H1 (cell line): ENCODE measurements at regions not wholly inside any gene's neighbourhood (a gene's known extent, or its start where the extent isn't known, plus 50 kb on each side); places are given as distances from the start of the nearest gene placed in this dataset.

Experiments
- CTCF ChIA-PET: fragments of 300-600 bp; sonication (Branson Sonifier 250); formaldehyde crosslinking; loops from one replicate; lab custom pipeline; 2021; ENCODE audit not compliant: partially characterized antibody; lab: Charles Lee
- POLR2A ChIA-PET: fragments of 300-600 bp; sonication (Branson Sonifier 250); formaldehyde crosslinking; loops from one replicate; lab custom pipeline; 2021; ENCODE audit warnings: inconsistent platforms; ENCODE audit not compliant: partially characterized antibody; lab: Charles Lee
- DNase-seq, 2 experiments: peaks; one replicate each; pipeline versions ENCODE4 v3.0.0 to v3.0.0-alpha.2; 2010 to 2022; ENCODE audit warnings: low spot score in 2 of 2, low read depth in 1 of 2, mixed read lengths in 1 of 2
- FAIRE-seq: peaks from 2 replicates; lab custom pipeline; 2011; peaks lifted over from hg19 to GRCh38; lab: Jason Lieb, UNC
- H2AFZ ChIP-seq: 2 replicates; pipeline ENCODE4 v1.8.1; 2012; ENCODE audit warnings: low read length, inconsistent platforms
- H2AK5ac ChIP-seq: 2 replicates; pipeline ENCODE4 v1.6.1; 2013; ENCODE audit warnings: low read depth, low read length
- H2BK120ac ChIP-seq: replicated peaks from 2 replicates; pipeline ENCODE3; 2013; ENCODE audit warnings: low read depth, low read length, inconsistent platforms
- H2BK12ac ChIP-seq: 2 replicates; pipeline ENCODE4 v1.6.1; 2013; ENCODE audit warnings: low read depth, low read length
- H2BK15ac ChIP-seq: 2 replicates; pipeline ENCODE4 v1.6.1; 2013; ENCODE audit warnings: low read length
- H2BK20ac ChIP-seq: 2 replicates; pipeline ENCODE4 v1.6.1; 2013; ENCODE audit warnings: low read length
- H2BK5ac ChIP-seq: 2 replicates; pipeline ENCODE4 v1.6.1; 2013; ENCODE audit warnings: low read depth, low read length
- H3K14ac ChIP-seq: 2 replicates; pipeline ENCODE4 v1.6.1; 2013; ENCODE audit warnings: inconsistent platforms; ENCODE audit not compliant: insufficient read length
- H3K18ac ChIP-seq: 2 replicates; pipeline ENCODE4 v1.6.1; 2013; ENCODE audit warnings: low read length; ENCODE audit errors: extremely low read depth
- H3K23ac ChIP-seq: 2 replicates; pipeline ENCODE4 v1.6.1; 2013; ENCODE audit warnings: inconsistent platforms; ENCODE audit not compliant: insufficient read length
- H3K23me2 ChIP-seq: 2 replicates; pipeline ENCODE4 v1.6.1; 2013; ENCODE audit warnings: low read depth, low read length
- H3K27ac ChIP-seq: 2 replicates; pipeline ENCODE4 v1.6.1; 2011; ENCODE audit warnings: low read depth, low read length, inconsistent platforms
- H3K27me3 ChIP-seq, 4 experiments: replicated peaks in 1 of 4; 1 replicate in 1 of 4; 2 replicates in 3 of 4; pipeline versions ENCODE4 v1.6.1 to v1.8.1; 2011 to 2013; ENCODE audit warnings: low read length in 3 of 4, mild to moderate bottlenecking in 3 of 4, inconsistent platforms in 2 of 4, mixed read lengths in 2 of 4, moderate library complexity in 1 of 4; ENCODE audit not compliant: control insufficient read depth in 3 of 4, insufficient read depth in 3 of 4; ENCODE audit errors: extremely low read depth in 1 of 4
- H3K36me3 ChIP-seq, 4 experiments: 2 replicates each; pipeline versions ENCODE4 v1.6.1 to v1.8.1; 2011 to 2013; ENCODE audit warnings: mild to moderate bottlenecking in 4 of 4, low read length in 3 of 4, moderate library complexity in 2 of 4, control low read depth in 1 of 4, inconsistent platforms in 1 of 4; ENCODE audit not compliant: insufficient read depth in 4 of 4, control insufficient read depth in 2 of 4
- H3K4ac ChIP-seq: replicated peaks from 2 replicates; pipeline ENCODE3; 2013; ENCODE audit warnings: low read length, low read depth, mixed read lengths, inconsistent platforms; ENCODE audit not compliant: insufficient read length
- H3K4me1 ChIP-seq, 4 experiments: replicated peaks in 1 of 4; 1 replicate in 1 of 4; 2 replicates in 3 of 4; pipeline versions ENCODE4 v1.6.1 to v1.8.1; 2011 to 2013; ENCODE audit warnings: low read length in 3 of 4, inconsistent platforms in 2 of 4, mixed read lengths in 1 of 4; ENCODE audit not compliant: insufficient read depth in 4 of 4, control insufficient read depth in 3 of 4
- H3K4me2 ChIP-seq, 2 experiments: 2 replicates each; pipeline versions ENCODE4 v1.6.1 to v1.8.1; 2011 to 2013; ENCODE audit warnings: low read depth in 2 of 2, low read length in 2 of 2, control low read depth in 1 of 2, inconsistent platforms in 1 of 2, mild to moderate bottlenecking in 1 of 2; ENCODE audit not compliant: insufficient read depth in 1 of 2
- H3K4me3 ChIP-seq, 4 experiments: fragments of 200-600, 300-600 bp in 1 of 4; sonication (generic), shearing (Covaris generic), sonication (Bioruptor Twin) in 1 of 4; 2 replicates each; pipeline versions ENCODE4 v1.5.1 to v1.8.1; 2011 to 2016; ENCODE audit warnings: low read length in 4 of 4, low read depth in 3 of 4, control low read depth in 2 of 4, inconsistent platforms in 2 of 4, mild to moderate bottlenecking in 2 of 4, mixed read lengths in 1 of 4, moderate library complexity in 1 of 4; ENCODE audit not compliant: insufficient read depth in 2 of 4; ENCODE audit errors: extremely low read depth in 1 of 4
- H3K56ac ChIP-seq: replicated peaks from 2 replicates; pipeline ENCODE3; 2013; ENCODE audit warnings: low read depth, mild to moderate bottlenecking, mixed read lengths, low read length, inconsistent platforms; ENCODE audit not compliant: insufficient read length
- H3K79me1 ChIP-seq: 2 replicates; pipeline ENCODE4 v1.6.1; 2013; ENCODE audit warnings: low read depth, low read length, control low read depth
- H3K79me2 ChIP-seq, 2 experiments: 2 replicates each; pipeline versions ENCODE4 v1.6.1 to v1.8.1; 2012 to 2013; ENCODE audit warnings: low read length in 2 of 2, mild to moderate bottlenecking in 2 of 2, inconsistent platforms in 1 of 2; ENCODE audit not compliant: insufficient read depth in 2 of 2, control insufficient read depth in 1 of 2
- H3K9ac ChIP-seq, 4 experiments: replicated peaks in 1 of 4; 1 replicate in 1 of 4; 2 replicates in 3 of 4; pipeline versions ENCODE4 v1.6.1 to v1.8.1; 2011 to 2013; ENCODE audit warnings: low read depth in 3 of 4, low read length in 3 of 4, control low read depth in 2 of 4, mild to moderate bottlenecking in 2 of 4, moderate library complexity in 2 of 4, inconsistent platforms in 1 of 4; ENCODE audit errors: extremely low read depth in 1 of 4
- H3K9me3 ChIP-seq, 2 experiments: 2 replicates each; pipeline versions ENCODE4 v1.6.1 to v1.8.1; 2012 to 2013; ENCODE audit warnings: mild to moderate bottlenecking in 2 of 2, moderate library complexity in 2 of 2, control low read depth in 1 of 2, inconsistent platforms in 1 of 2, low read depth in 1 of 2, low read length in 1 of 2, mixed read lengths in 1 of 2; ENCODE audit not compliant: insufficient read depth in 2 of 2
- H4K20me1 ChIP-seq, 2 experiments: replicated peaks in 1 of 2; 2 replicates each; pipeline versions ENCODE3 to v1.8.1; 2011 to 2013; ENCODE audit warnings: inconsistent platforms in 2 of 2, low read length in 2 of 2, mild to moderate bottlenecking in 1 of 2; ENCODE audit not compliant: insufficient read depth in 2 of 2, control insufficient read depth in 1 of 2
- H4K5ac ChIP-seq: 2 replicates; pipeline ENCODE4 v1.6.1; 2013; ENCODE audit warnings: low read length, low read depth, mixed read lengths, inconsistent platforms; ENCODE audit not compliant: insufficient read length
- H4K8ac ChIP-seq: 2 replicates; pipeline ENCODE4 v1.8.0; 2013; ENCODE audit warnings: mild to moderate bottlenecking, moderate library complexity, low read length, inconsistent platforms; ENCODE audit not compliant: insufficient read depth; ENCODE audit errors: extremely low read depth
- H4K91ac ChIP-seq: replicated peaks from 2 replicates; pipeline ENCODE3; 2013; ENCODE audit warnings: low read length, mixed read lengths, inconsistent platforms; ENCODE audit not compliant: insufficient read length
- BCL11A ChIP-seq, 2 experiments: IDR thresholded peaks; one replicate each; pipeline ENCODE4 v1.6.1; 2011; ENCODE audit warnings: low read depth in 2 of 2, low read length in 2 of 2, mild to moderate bottlenecking in 2 of 2
- CBX5 ChIP-seq: fragments of 300-800, 300-1000 bp; sonication (generic); IDR thresholded peaks from 2 replicates; pipeline ENCODE4 v1.7.1; 2016; ENCODE audit warnings: antibody characterized with exemption, low read length, low read depth
- MAFK ChIP-seq: IDR thresholded peaks from 2 replicates; pipeline ENCODE4 v1.6.1; 2012; ENCODE audit warnings: low read depth, mild to moderate bottlenecking, improper control_type of control experiment, low read length
- POLR2A ChIP-seq, 2 experiments: IDR thresholded peaks; 1 replicate in 1 of 2; 2 replicates in 1 of 2; pipeline ENCODE4 v1.6.1; 2011; ENCODE audit warnings: low read depth in 2 of 2, low read length in 2 of 2, mild to moderate bottlenecking in 2 of 2; ENCODE audit errors: control extremely low read depth in 1 of 2
- SP1 ChIP-seq: IDR thresholded peaks from 2 replicates; pipeline ENCODE4 v1.6.1; 2011; ENCODE audit warnings: low read depth, low read length
- WGBS, 2 experiments: shearing (Covaris generic) in 1 of 2; methylation state at CpG; one replicate each; pipeline versions ENCODE4 v1.1.6 to v1.1.7; 2013 to 2015; ENCODE audit warnings: low lambda C conversion rate in 2 of 2, mixed read lengths in 2 of 2, inconsistent platforms in 1 of 2, low coverage in 1 of 2, missing lambda C conversion rate in 1 of 2; ENCODE audit not compliant: insufficient replicate concordance in 2 of 2, insufficient coverage in 1 of 2, insufficient read length in 1 of 2; ENCODE audit errors: extremely low coverage in 1 of 2, missing lambda C conversion rate in 1 of 2; 5-methylcytosine and 5-hydroxymethylcytosine counted together

DNA sequence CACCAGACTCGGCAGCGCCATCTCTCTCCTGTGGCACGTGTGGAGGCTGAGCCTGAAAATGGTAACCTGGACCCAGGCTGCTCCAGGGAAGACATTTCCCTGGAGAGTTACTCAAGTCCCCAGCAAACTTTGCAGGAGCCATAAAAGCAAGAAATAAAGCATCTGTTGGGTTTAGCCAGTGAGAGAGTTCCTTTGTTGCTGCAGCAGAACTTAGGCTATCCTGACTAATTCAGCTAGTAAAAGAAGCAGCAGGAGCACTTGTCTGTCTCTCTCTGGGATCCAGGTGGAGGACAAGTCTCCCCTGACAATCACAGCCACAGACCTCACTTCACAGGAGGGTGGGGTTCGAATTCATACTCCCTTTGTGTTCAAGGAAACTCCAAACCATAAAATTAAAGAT, 79.2 kb upstream of the DIO3 start:
- H2BK12ac ChIP-seq: no peak overlapping the region
- no peak overlapping the region for H3K9ac ChIP-seq
- H3K27ac ChIP-seq: no peak overlapping the region
- no peak overlapping the region for H2BK20ac ChIP-seq
- whole genome bisulfite sequencing, 2 experiments: 89% methylated on average over 4 of the region's 4 CpGs; no CpG with 5 or more reads in 1 of the 2 experiments
- no peaks in the 10 kb centered on the region for H3K36me3 ChIP-seq
- no peak overlapping the region for H2AFZ ChIP-seq
- H4K91ac ChIP-seq: no peak overlapping the region
- H2AK5ac ChIP-seq: no peak overlapping the region
- DNase-seq (no peak), FAIRE-seq (no peak)
- ChIA-PET POLR2A (no interaction called here), CTCF (no interaction called here)
- H3K4me1 ChIP-seq: peaks cover 3 to 5% (median 4%) of the 10 kb centered on the region in 4 experiments
- H3K4me2 ChIP-seq: no peak overlapping the region
- H3K56ac ChIP-seq: no peak overlapping the region
- no peak overlapping the region for H3K23ac ChIP-seq
- peaks cover 3 to 13% of the 10 kb centered on the region in 2 experiments; a peak in 1 of 4 replicates for H3K9me3 ChIP-seq
- no peak overlapping the region for H2BK15ac ChIP-seq
- no peak overlapping the region for H4K5ac ChIP-seq
- H3K14ac ChIP-seq: no peak overlapping the region
- no peak overlapping the region for H2BK5ac ChIP-seq
- no peak overlapping the region for H3K4me3 ChIP-seq
- H2BK120ac ChIP-seq: no peak overlapping the region
- H3K79me2 ChIP-seq: no peaks in the 10 kb centered on the region
- H4K20me1 ChIP-seq: no peaks in the 10 kb centered on the region
- no peak overlapping the region for H3K4ac ChIP-seq
- no peak overlapping the region for H4K8ac ChIP-seq
- H3K79me1 ChIP-seq: no peaks in the 10 kb centered on the region
- no peaks in the 10 kb centered on the region for H3K23me2 ChIP-seq
- H3K27me3 ChIP-seq: no peaks in the 10 kb centered on the region
- H3K18ac ChIP-seq: no peak overlapping the region
- TF ChIP-seq SP1 (no peak), CBX5 (no peak), BCL11A (IDR thresholded peaks at IDR 0.05; ENCODE audit: low read depth in 2 of 2, low read length in 2 of 2) (no peak), MAFK (no peak), POLR2A (IDR thresholded peaks at IDR 0.05; ENCODE audit: control extremely low read depth in 1 of 2, low read depth in 2 of 2, low read length in 2 of 2) (no peak)
